ENCODE measurements at regions not wholly inside any gene's neighbourhood (a gene's known extent, or its start where the extent isn't known, plus 50 kb on each side); places are given as distances from the start of the nearest gene placed in this dataset.
"Not testable (repeated sequence)": the region's sequence is repeated elsewhere in the genome, so short reads cannot be mapped to it uniquely, and the experiment has no call there.

DNA sequence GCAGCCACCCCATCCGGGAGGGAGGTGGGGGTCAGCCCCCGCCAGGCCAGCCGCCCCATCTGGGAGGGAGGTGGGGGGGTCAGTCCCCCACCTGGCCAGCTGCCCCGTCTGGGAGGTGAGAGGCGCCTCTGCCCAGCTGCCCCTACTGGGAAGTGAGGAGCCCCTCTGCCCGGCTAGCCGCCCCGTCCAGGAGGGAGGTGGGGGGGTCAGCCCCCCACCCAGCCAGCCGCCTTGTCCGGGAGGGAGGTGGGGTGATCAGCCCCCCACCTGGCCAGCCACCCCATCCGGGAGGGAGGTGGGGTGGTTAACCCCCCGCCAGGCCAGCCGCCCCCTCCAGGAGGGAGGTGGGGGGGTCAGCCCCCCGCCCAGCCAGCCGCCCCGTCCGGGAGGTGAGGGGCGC is 852.4 kb upstream of the DEFB115 start:
- DNase-seq, result not testable (repeated sequence)

DNA sequence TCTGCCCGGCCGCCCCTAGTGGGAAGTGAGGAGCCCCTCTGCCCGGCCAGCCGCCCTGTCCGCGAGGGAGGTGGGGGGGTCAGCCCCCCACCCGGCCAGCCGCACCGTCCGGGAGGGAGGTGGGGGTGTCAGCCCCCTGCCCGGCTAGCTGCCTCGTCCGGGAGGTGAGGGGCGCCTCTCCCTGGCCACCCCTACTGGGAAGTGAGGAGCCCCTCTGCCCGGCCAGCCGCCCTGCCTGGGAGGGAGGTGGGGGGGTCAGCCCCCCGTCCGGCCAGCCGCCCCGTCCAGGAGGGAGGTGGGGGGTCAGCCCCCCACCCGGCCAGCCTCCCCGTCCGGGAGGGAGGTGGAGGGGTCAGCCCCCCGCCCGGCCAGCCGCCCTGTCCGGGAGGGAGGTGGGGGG is 851.9 kb upstream of the DEFB115 start:
- DNase-seq, result not testable (repeated sequence)

DNA sequence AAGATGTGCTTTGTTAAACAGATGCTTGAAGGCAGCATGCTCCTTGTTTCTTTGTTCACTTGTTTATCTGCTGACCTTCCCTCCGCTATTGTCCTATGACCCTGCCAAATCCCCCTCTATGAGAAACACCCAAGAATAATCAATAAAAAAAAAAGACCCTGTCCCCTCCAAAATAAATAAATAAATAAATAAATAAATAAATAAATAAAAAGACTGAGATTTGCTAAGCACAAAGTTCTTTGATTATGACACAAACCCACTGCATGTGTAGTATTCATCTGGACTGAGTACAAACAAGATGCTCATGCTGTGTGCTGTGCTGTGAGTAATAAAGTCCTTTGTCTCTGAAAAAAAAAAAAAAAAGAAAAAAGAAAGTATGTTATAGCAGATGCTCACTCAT is 851.1 kb upstream of the DEFB115 start:
- not testable (repeated sequence) for DNase-seq

DNA sequence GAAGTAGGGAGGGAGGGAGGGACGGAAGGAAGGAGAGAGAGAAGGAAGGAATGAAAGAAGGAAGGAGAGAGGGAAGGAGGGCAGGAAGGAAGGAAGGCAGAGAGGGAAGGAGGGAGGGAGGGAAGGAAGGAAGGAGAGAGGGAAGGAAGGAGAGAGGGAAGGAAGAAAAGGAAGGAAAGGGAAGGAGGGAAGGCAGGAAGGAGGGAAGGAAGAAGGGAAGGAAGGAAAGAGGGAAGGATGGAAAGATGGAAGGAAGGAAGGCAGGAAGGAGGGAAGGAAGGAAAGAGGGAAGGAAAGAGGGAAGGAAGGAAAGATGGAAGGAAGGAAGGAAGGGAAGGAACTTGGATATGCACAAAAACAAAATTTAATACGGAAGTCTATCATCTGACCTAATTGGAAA is 844.5 kb upstream of the DEFB115 start:
- DNase-seq, result no peak

DNA sequence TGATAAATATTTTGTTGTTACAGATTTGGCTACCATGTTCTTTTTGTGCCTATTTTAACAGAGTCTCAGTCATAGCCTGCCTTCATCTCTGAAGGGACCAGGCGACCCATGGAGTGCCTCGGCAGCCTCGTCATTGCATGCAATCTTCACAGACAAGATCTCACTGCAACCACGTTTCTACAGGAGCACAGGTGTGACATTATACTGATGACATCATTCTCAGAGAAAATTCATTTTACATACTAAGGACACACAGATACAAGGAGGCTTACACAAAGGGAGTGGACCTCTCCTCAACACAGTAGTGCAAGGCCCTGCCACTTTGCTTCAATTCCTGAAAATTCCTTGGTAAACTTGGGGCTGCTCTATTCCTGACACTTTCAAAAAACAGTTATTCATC is 840.1 kb upstream of the DEFB115 start:
- DNase-seq, result not testable (repeated sequence)

DNA sequence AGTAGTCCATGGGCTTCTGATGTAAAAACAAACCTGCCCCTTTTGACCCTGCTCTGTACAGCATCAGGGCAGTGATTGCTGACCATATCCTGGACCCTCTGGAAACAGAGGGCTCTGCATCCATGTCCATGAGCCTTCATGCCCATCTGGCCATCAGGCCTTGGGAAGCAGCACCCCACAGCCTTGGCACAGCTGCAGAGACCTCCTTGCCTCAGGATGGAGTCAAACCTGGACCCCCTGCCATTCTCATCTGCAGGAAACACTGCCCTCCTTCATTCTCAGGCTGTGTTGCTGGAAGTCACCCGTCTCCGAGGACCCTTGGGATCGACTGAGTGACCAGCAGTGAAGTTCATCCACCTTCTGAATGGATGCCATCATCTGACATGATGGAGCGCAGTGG is 839.1 kb upstream of the DEFB115 start:
- not testable (repeated sequence) for DNase-seq

DNA sequence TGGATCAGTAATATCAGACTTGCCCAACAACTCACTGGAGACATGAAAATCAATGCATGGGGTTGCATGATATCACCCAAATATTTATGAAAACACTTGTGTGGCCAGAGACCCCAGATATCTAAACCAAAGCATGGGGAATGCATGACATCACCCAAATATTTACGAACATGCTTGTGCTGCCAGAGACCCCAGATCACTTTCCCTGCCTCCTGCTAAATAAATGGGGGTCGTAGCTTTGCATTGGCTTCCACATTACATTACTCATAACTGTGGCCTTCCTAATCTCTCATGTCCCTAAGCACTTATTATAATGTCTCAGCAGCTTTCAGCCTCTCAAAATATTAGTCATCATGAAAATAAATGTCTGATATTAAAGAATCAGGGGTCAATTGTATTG is 838.0 kb upstream of the DEFB115 start:
- DNase-seq, result no peak

DNA sequence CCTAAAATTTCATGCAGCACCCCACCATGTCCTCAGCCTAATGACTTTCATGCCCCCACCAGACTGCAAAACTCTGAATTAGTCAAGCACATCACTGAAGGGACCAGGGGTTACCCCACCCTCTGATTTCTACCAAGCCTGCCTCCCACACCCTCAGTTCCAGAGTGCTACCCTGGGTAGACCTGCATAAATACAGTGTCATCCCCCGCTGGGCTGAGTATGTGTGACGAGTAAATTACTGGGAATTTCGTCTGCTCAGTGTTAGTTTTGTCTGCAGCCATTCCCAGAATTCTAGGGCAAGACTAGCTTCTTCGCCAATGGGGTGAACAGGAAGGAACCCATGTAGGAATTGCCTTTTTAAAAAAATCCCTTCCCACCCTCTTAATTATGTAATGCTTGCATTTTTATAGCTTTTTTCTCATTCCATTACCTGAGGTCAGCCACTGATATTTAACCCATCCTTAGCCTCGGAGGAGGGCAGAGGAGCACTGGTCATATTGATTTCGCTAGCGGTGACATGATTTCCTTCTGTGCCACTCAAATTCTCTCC is 837.5 kb upstream of the DEFB115 start:
- DNase-seq, result not testable (repeated sequence)
